ACHN (cell line): ENCODE measurements at regions not wholly inside any gene's neighbourhood (a gene's known extent, or its start where the extent isn't known, plus 50 kb on each side); places are given as distances from the start of the nearest gene placed in this dataset.

ENCODE experiments used
- DNase-seq: peaks from one replicate; pipeline ENCODE4 v3.0.0-alpha.2; 2015
- in situ Hi-C: cut with HindIII; loops from 2 replicates; pipeline ENCODE4 v1.10.0; 2017; ENCODE audit warnings: low sequenced_read_pairs, low pct_ligation_motif_present, low pct_unique_long_range_greater_than_20kb

- in situ Hi-C loops = no loop called here
- DNase-seq = no peak
These were observed 357.0 kb downstream of the TSN start for GRCh38 chr2:122112216-122113005.

- in situ Hi-C loops = no loop called here
- no peak for DNase-seq
These were observed 359.0 kb downstream of the TSN start for GRCh38 chr2:122114421-122114820.

- DNase-seq = no peak
- in situ Hi-C loops = no loop called here
These were observed 361.9 kb downstream of the TSN start for GRCh38 chr2:122117371-122117770.

GRCh38 chr2:122129399-122129798 is 373.9 kb downstream of the TSN start:
- DNase-seq = no peak

GRCh38 chr2:122132147-122132691 is 376.8 kb downstream of the TSN start:
- DNase-seq = no peak
- in situ Hi-C loops = no loop called here

More at GRCh38 chr2:122129399-122129798, 373.9 kb downstream of the TSN start:
- in situ Hi-C loops = no loop called here

- in situ Hi-C loops = no loop called here
- DNase-seq = no peak
These were observed 379.8 kb downstream of the TSN start for GRCh38 chr2:122135021-122135937.

GRCh38 chr2:122136056-122136455 is 380.6 kb downstream of the TSN start:
- DNase-seq = peak; percentile 36
- in situ Hi-C loops = no loop called here

- in situ Hi-C loops = no loop called here
- DNase-seq = no peak
These were observed 383.1 kb downstream of the TSN start for GRCh38 chr2:122138561-122138960.

- in situ Hi-C loops = no loop called here
These were observed 384.4 kb downstream of the TSN start for GRCh38 chr2:122139739-122140420.

GRCh38 chr2:122144884-122145283 is 389.4 kb downstream of the TSN start:
- no peak for DNase-seq
- in situ Hi-C loops = no loop called here

More at GRCh38 chr2:122139739-122140420, 384.4 kb downstream of the TSN start:
- no peak for DNase-seq

- in situ Hi-C loops = no loop called here
- no peak for DNase-seq
These were observed 390.4 kb downstream of the TSN start for GRCh38 chr2:122145856-122146255.

- in situ Hi-C loops = no loop called here
- no peak for DNase-seq
These were observed 392.8 kb downstream of the TSN start for GRCh38 chr2:122148128-122148767.

- in situ Hi-C loops = no loop called here
- DNase-seq = no peak
These were observed 395.3 kb downstream of the TSN start for GRCh38 chr2:122150524-122151280.

- in situ Hi-C loops = no loop called here
- DNase-seq = no peak
These were observed 397.1 kb downstream of the TSN start for GRCh38 chr2:122152571-122152970.

- DNase-seq = no peak
- in situ Hi-C loops = no loop called here
These were observed 400.9 kb downstream of the TSN start for GRCh38 chr2:122156176-122156890.

- no peak for DNase-seq
- in situ Hi-C loops = no loop called here
These were observed 401.7 kb downstream of the TSN start for GRCh38 chr2:122157158-122157557.

- in situ Hi-C loops = no loop called here
- DNase-seq = no peak
These were observed 408.2 kb downstream of the TSN start for GRCh38 chr2:122163617-122164016.
